Mesenchymal stem cell (in vitro differentiated cells and primary cell): ENCODE measurements at regions not wholly inside any gene's neighbourhood (a gene's known extent, or its start where the extent isn't known, plus 50 kb on each side); places are given as distances from the start of the nearest gene placed in this dataset.
A peak's percentile ranks its signal among the peaks of the same experiment; 100 is the strongest.

Experiments used
- DNase-seq: peaks from one replicate; pipeline ENCODE4 v3.0.0-alpha.2; 2013
- H2AFZ ChIP-seq: one replicate; pipeline ENCODE4 v1.6.1; 2013; ENCODE audit warnings: low read depth, mild to moderate bottlenecking, control low read depth, inconsistent platforms, low read length, moderate library complexity
- H2AK5ac ChIP-seq: 2 replicates; pipeline ENCODE4 v1.6.1; 2013; ENCODE audit warnings: low read length, moderate library complexity, mild to moderate bottlenecking, inconsistent platforms; ENCODE audit not compliant: severe bottlenecking
- H2BK120ac ChIP-seq: one replicate; pipeline ENCODE4 v1.6.1; 2013; ENCODE audit warnings: low read depth, mild to moderate bottlenecking, inconsistent platforms, low read length, moderate library complexity
- H2BK12ac ChIP-seq, 2 experiments: one replicate each; pipeline ENCODE4 v1.6.1; 2013; ENCODE audit warnings: inconsistent platforms in 2 of 2, low read length in 2 of 2, mild to moderate bottlenecking in 2 of 2, moderate library complexity in 2 of 2, control low read depth in 1 of 2
- H2BK15ac ChIP-seq: one replicate; pipeline ENCODE4 v1.6.1; 2013; ENCODE audit warnings: mild to moderate bottlenecking, low read depth, inconsistent platforms; ENCODE audit not compliant: poor library complexity, severe bottlenecking
- H2BK5ac ChIP-seq: 2 replicates; pipeline ENCODE4 v1.6.1; 2013; ENCODE audit warnings: low read depth, mild to moderate bottlenecking, low read length, control low read depth, inconsistent platforms; ENCODE audit not compliant: poor library complexity, severe bottlenecking
- H3K14ac ChIP-seq, 2 experiments: one replicate each; pipeline ENCODE4 v1.6.1; 2013; ENCODE audit warnings: inconsistent platforms in 2 of 2, low read length in 2 of 2, control low read depth in 1 of 2, mild to moderate bottlenecking in 1 of 2, moderate library complexity in 1 of 2
- H3K18ac ChIP-seq, 2 experiments: one replicate each; pipeline ENCODE4 v1.6.1; 2013; ENCODE audit warnings: inconsistent platforms in 2 of 2, low read length in 2 of 2, control low read depth in 1 of 2, low read depth in 1 of 2, mild to moderate bottlenecking in 1 of 2
- H3K23ac ChIP-seq, 2 experiments: one replicate each; pipeline ENCODE4 v1.6.1; 2013; ENCODE audit warnings: inconsistent platforms in 2 of 2, low read length in 2 of 2, mild to moderate bottlenecking in 2 of 2, moderate library complexity in 2 of 2, control low read depth in 1 of 2
- H3K27ac ChIP-seq: 2 replicates; pipeline ENCODE4 v1.5.1; 2013; ENCODE audit warnings: mild to moderate bottlenecking, moderate library complexity, low read length, control low read depth, inconsistent platforms; ENCODE audit not compliant: poor library complexity, severe bottlenecking
- H3K27me3 ChIP-seq, 2 experiments: 2 replicates each; pipeline versions ENCODE4 v1.6.1 to v1.7.0; 2013; ENCODE audit warnings: low read length in 2 of 2, mild to moderate bottlenecking in 2 of 2, moderate library complexity in 2 of 2, control low read depth in 1 of 2, inconsistent platforms in 1 of 2; ENCODE audit not compliant: control insufficient read depth in 1 of 2, insufficient read depth in 1 of 2
- H3K36me3 ChIP-seq, 2 experiments: 2 replicates each; pipeline versions ENCODE4 v1.6.1 to v1.7.0; 2013; ENCODE audit warnings: low read length in 2 of 2, control low read depth in 1 of 2, inconsistent platforms in 1 of 2, low read depth in 1 of 2, mild to moderate bottlenecking in 1 of 2; ENCODE audit not compliant: insufficient read depth in 2 of 2, control insufficient read depth in 1 of 2
- H3K4ac ChIP-seq, 2 experiments: one replicate each; pipeline ENCODE4 v1.6.1; 2013; ENCODE audit warnings: inconsistent platforms in 2 of 2, low read length in 2 of 2, mild to moderate bottlenecking in 2 of 2, moderate library complexity in 2 of 2, control low read depth in 1 of 2, low read depth in 1 of 2
- H3K4me1 ChIP-seq: 2 replicates; pipeline ENCODE4 v1.6.1; 2013; ENCODE audit warnings: low read depth, low read length, control low read depth; ENCODE audit not compliant: control insufficient read depth, insufficient read depth
- H3K4me2 ChIP-seq: 2 replicates; pipeline ENCODE4 v1.6.1; 2013; ENCODE audit warnings: low read length, mild to moderate bottlenecking, inconsistent platforms; ENCODE audit not compliant: poor library complexity, severe bottlenecking
- H3K4me3 ChIP-seq, 2 experiments: 2 replicates each; pipeline versions ENCODE4 v1.5.1 to v1.7.0; 2013; ENCODE audit warnings: low read length in 2 of 2, mild to moderate bottlenecking in 2 of 2, control low read depth in 1 of 2, low read depth in 1 of 2; ENCODE audit not compliant: insufficient read depth in 1 of 2
- H3K79me1 ChIP-seq: replicated peaks from 2 replicates; pipeline ENCODE4 v1.6.1; 2013; ENCODE audit warnings: mild to moderate bottlenecking, control low read depth, low read length, inconsistent platforms; ENCODE audit not compliant: poor library complexity, severe bottlenecking
- H3K9ac ChIP-seq: 2 replicates; pipeline ENCODE4 v1.7.0; 2013; ENCODE audit warnings: mild to moderate bottlenecking, low read length, moderate library complexity
- H3K9me3 ChIP-seq: 2 replicates; pipeline ENCODE4 v1.7.0; 2013; ENCODE audit warnings: mild to moderate bottlenecking, low read length; ENCODE audit not compliant: control insufficient read depth
- H4K8ac ChIP-seq: one replicate; pipeline ENCODE4 v1.6.1; 2013; ENCODE audit warnings: inconsistent platforms, mild to moderate bottlenecking, low read length, moderate library complexity
- H4K91ac ChIP-seq: one replicate; pipeline ENCODE4 v1.6.1; 2013; ENCODE audit warnings: mild to moderate bottlenecking, low read length, inconsistent platforms
- WGBS: methylation state at CpG from one replicate; pipeline ENCODE4 v1.1.7; 2013; ENCODE audit warnings: mixed read lengths; 5-methylcytosine and 5-hydroxymethylcytosine counted together

GRCh38 chr2:19264852-19265251 is 93.6 kb downstream of the OSR1 start:
- Histone ChIP-seq H3K9ac (no peak overlapping the region), H3K4ac (no peak overlapping the region)

GRCh38 chr2:19262150-19262549 is 96.3 kb downstream of the OSR1 start:
- Histone ChIP-seq H3K36me3 (peaks cover 0 to 2% of the 10 kb centered on the region in 2 experiments), H3K4ac (no peak overlapping the region), H3K9me3 (no peaks in the 10 kb centered on the region), H2BK12ac (peak overlapping the region in 1 of 2 experiments; percentile 29), H3K4me2 (no peak overlapping the region), H3K9ac (no peak overlapping the region), H3K23ac (no peak overlapping the region), H2BK5ac (no peak overlapping the region), H3K27ac (no peak overlapping the region), H3K4me1 (no peaks in the 10 kb centered on the region), H2AK5ac (no peak overlapping the region), H3K27me3 (no peaks in the 10 kb centered on the region), H4K91ac (no peak overlapping the region), H3K14ac (no peak overlapping the region), H4K8ac (no peak overlapping the region), H3K4me3 (no peak overlapping the region), H2BK15ac (no peak overlapping the region), H3K79me1 (no peaks in the 10 kb centered on the region), H2AFZ (no peak overlapping the region), H2BK120ac (no peak overlapping the region), H3K18ac (no peak overlapping the region)
- WGBS: 90% methylated on average over 7 of the region's 7 CpGs
- DNase-seq: no peak

More at GRCh38 chr2:19264852-19265251, 93.6 kb downstream of the OSR1 start:
- DNase-seq: no peak
- no peak overlapping the region for H4K91ac ChIP-seq
- no peak overlapping the region for H2AFZ ChIP-seq
- H3K4me3 ChIP-seq: no peak overlapping the region
- no peak overlapping the region for H3K18ac ChIP-seq
- no peak overlapping the region for H3K27ac ChIP-seq
- peaks cover 0 to 2% of the 10 kb centered on the region in 2 experiments for H3K36me3 ChIP-seq
- H2BK12ac ChIP-seq: no peak overlapping the region
- H3K9me3 ChIP-seq: no peaks in the 10 kb centered on the region
- H3K14ac ChIP-seq: no peak overlapping the region
- no peaks in the 10 kb centered on the region for H3K27me3 ChIP-seq
- no peak overlapping the region for H3K23ac ChIP-seq
- no peak overlapping the region for H2AK5ac ChIP-seq
- no peak overlapping the region for H2BK5ac ChIP-seq
- H2BK120ac ChIP-seq: no peak overlapping the region
- H3K79me1 ChIP-seq: no peaks in the 10 kb centered on the region
- WGBS: 90% methylated on average over 6 of the region's 6 CpGs
- H4K8ac ChIP-seq: no peak overlapping the region
- H3K4me1 ChIP-seq: no peaks in the 10 kb centered on the region
- H3K4me2 ChIP-seq: no peak overlapping the region
- no peak overlapping the region for H2BK15ac ChIP-seq

GRCh38 chr2:19261061-19261460 is 97.4 kb downstream of the OSR1 start:
- Histone ChIP-seq H3K4me2 (no peak overlapping the region), H4K91ac (no peak overlapping the region), H2BK5ac (no peak overlapping the region), H3K18ac (no peak overlapping the region), H2AFZ (no peak overlapping the region), H3K27me3 (no peaks in the 10 kb centered on the region), H3K4me1 (no peaks in the 10 kb centered on the region), H2BK120ac (no peak overlapping the region), H3K36me3 (peaks cover 0 to 2% of the 10 kb centered on the region in 2 experiments), H3K4me3 (no peak overlapping the region), H2AK5ac (no peak overlapping the region), H3K79me1 (no peaks in the 10 kb centered on the region), H3K9ac (no peak overlapping the region), H2BK12ac (no peak overlapping the region), H3K4ac (no peak overlapping the region), H4K8ac (no peak overlapping the region), H3K14ac (no peak overlapping the region), H2BK15ac (no peak overlapping the region), H3K23ac (no peak overlapping the region), H3K9me3 (no peaks in the 10 kb centered on the region), H3K27ac (no peak overlapping the region)
- no peak for DNase-seq
- 88% methylated on average over 4 of the region's 4 CpGs for WGBS

GRCh38 chr2:19256121-19256601 is 102.3 kb downstream of the OSR1 start:
- Histone ChIP-seq H2AFZ (no peak overlapping the region), H2AK5ac (no peak overlapping the region), H2BK15ac (no peak overlapping the region), H3K9me3 (no peaks in the 10 kb centered on the region), H3K27me3 (no peaks in the 10 kb centered on the region), H3K9ac (no peak overlapping the region), H4K8ac (no peak overlapping the region), H3K4me1 (peaks cover 5% of the 10 kb centered on the region), H3K79me1 (no peaks in the 10 kb centered on the region), H3K36me3 (no peaks in the 10 kb centered on the region), H3K18ac (peak overlapping the region in 1 of 2 experiments; percentile 72), H3K27ac (peak overlapping the region; percentile 62), H3K4ac (no peak overlapping the region), H2BK5ac (no peak overlapping the region), H3K4me3 (no peak overlapping the region), H3K14ac (no peak overlapping the region), H2BK120ac (no peak overlapping the region), H3K23ac (no peak overlapping the region), H4K91ac (no peak overlapping the region), H2BK12ac (no peak overlapping the region), H3K4me2 (no peak overlapping the region)
- 80% methylated on average over 2 of the region's 3 CpGs for WGBS
- peak; percentile 74 for DNase-seq
